Osteoblast (primary cell): ENCODE measurements at regions not wholly inside any gene's neighbourhood (a gene's known extent, or its start where the extent isn't known, plus 50 kb on each side); places are given as distances from the start of the nearest gene placed in this dataset.

Experiments
- DNase-seq: peaks from one replicate; pipeline ENCODE4 v3.0.0; 2011; ENCODE audit warnings: low spot score, mixed read lengths; ENCODE audit not compliant: insufficient read length; ENCODE audit errors: missing footprints
- H2AFZ ChIP-seq: 2 replicates; pipeline ENCODE4 v1.6.0; 2011; ENCODE audit warnings: mild to moderate bottlenecking, low read length
- H3K27ac ChIP-seq: 2 replicates; pipeline ENCODE4 v1.5.1; 2011; ENCODE audit warnings: mild to moderate bottlenecking, low read depth, low read length, moderate library complexity
- H3K27me3 ChIP-seq: 2 replicates; pipeline ENCODE4 v1.6.0; 2012; ENCODE audit warnings: mild to moderate bottlenecking, control low read depth, inconsistent platforms, low read length, moderate library complexity; ENCODE audit not compliant: insufficient read depth
- H3K36me3 ChIP-seq: 2 replicates; pipeline ENCODE4 v1.5.1; 2011; ENCODE audit warnings: mild to moderate bottlenecking, low read length, control low read depth, moderate library complexity; ENCODE audit not compliant: insufficient read depth
- H3K4me1 ChIP-seq: 2 replicates; pipeline ENCODE4 v1.5.1; 2011; ENCODE audit warnings: mild to moderate bottlenecking, low read length, control low read depth, moderate library complexity; ENCODE audit not compliant: insufficient read depth
- H3K4me2 ChIP-seq: 2 replicates; pipeline ENCODE4 v1.6.0; 2011; ENCODE audit warnings: mild to moderate bottlenecking, low read length; ENCODE audit not compliant: insufficient read depth
- H3K4me3 ChIP-seq: fragments of 200-600 bp; sonication (generic); 3 replicates; pipeline ENCODE4 v1.5.1; 2012; ENCODE audit warnings: mild to moderate bottlenecking, low read length, inconsistent platforms; ENCODE audit not compliant: insufficient read depth
- H3K79me2 ChIP-seq: 2 replicates; pipeline ENCODE4 v1.6.0; 2012; ENCODE audit warnings: mild to moderate bottlenecking, low read length, control low read depth, inconsistent platforms; ENCODE audit not compliant: insufficient read depth
- H3K9me3 ChIP-seq: 2 replicates; pipeline ENCODE4 v1.5.1; 2011; ENCODE audit warnings: low read depth, low read length, control low read depth
- H4K20me1 ChIP-seq: 2 replicates; pipeline ENCODE4 v1.6.0; 2012; ENCODE audit warnings: mild to moderate bottlenecking, low read length, control low read depth; ENCODE audit not compliant: insufficient read depth
- TF ChIP-seq, protein P1 (sequence below): IDR thresholded peaks from 2 replicates; pipeline ENCODE4 v1.5.1; 2011; ENCODE audit warnings: mild to moderate bottlenecking, low read depth, low read length, moderate library complexity; ENCODE audit errors: extremely low read depth

DNA sequence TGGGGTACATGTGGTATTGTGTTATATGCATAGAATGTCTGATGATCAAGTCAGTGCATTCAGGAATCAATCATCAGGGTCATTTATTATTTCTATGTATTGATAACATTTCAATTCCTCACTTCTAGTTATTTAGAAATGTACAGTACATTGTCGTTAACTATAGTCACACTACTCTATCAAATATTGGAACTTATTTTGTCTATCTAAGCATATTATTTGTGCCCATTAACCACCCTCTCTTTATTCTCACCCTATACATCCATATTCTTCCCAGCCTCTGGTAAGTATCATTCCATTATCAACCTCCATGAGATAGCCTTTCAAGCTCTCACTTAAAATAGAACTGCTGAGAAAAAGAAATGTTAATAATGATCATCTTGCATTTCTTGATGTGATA is 596.5 kb upstream of the POT1 start:
- no peak overlapping the region for H3K4me2 ChIP-seq
- H4K20me1 ChIP-seq = no peaks in the 10 kb centered on the region
- no peak for DNase-seq
- H3K27me3 ChIP-seq = no peaks in the 10 kb centered on the region
- H3K4me1 ChIP-seq = no peaks in the 10 kb centered on the region
- no peak overlapping the region for H3K27ac ChIP-seq
- no peak overlapping the region for H2AFZ ChIP-seq
- no peaks in the 10 kb centered on the region for H3K36me3 ChIP-seq
- no peaks in the 10 kb centered on the region for H3K9me3 ChIP-seq
- TF ChIP-seq, protein P1, sequence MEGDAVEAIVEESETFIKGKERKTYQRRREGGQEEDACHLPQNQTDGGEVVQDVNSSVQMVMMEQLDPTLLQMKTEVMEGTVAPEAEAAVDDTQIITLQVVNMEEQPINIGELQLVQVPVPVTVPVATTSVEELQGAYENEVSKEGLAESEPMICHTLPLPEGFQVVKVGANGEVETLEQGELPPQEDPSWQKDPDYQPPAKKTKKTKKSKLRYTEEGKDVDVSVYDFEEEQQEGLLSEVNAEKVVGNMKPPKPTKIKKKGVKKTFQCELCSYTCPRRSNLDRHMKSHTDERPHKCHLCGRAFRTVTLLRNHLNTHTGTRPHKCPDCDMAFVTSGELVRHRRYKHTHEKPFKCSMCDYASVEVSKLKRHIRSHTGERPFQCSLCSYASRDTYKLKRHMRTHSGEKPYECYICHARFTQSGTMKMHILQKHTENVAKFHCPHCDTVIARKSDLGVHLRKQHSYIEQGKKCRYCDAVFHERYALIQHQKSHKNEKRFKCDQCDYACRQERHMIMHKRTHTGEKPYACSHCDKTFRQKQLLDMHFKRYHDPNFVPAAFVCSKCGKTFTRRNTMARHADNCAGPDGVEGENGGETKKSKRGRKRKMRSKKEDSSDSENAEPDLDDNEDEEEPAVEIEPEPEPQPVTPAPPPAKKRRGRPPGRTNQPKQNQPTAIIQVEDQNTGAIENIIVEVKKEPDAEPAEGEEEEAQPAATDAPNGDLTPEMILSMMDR = no peak
- no peak overlapping the region for H3K4me3 ChIP-seq
- no peaks in the 10 kb centered on the region for H3K79me2 ChIP-seq

DNA sequence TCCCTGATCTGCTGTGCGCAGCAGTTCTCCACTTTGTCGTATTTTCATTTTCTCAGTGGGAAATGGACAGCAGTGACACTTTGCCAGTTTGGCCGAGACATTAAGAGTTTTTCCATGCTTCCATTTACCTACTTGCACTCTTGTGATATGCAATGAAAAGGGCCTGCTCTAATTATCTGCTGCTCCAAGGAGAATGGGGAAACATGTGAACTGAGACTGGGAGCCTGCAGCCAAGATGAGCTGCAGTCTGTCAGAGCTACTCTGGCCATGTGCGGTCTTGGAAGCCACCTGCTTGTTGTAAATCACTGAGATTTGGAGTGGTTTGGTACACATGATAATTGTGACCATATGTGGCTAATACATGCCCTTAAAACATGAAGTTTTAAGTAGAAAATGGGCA is 586.6 kb upstream of the POT1 start:
- Histone ChIP-seq H3K27me3 (no peaks in the 10 kb centered on the region), H4K20me1 (no peaks in the 10 kb centered on the region), H3K36me3 (no peaks in the 10 kb centered on the region), H3K4me1 (no peaks in the 10 kb centered on the region), H3K4me2 (no peak overlapping the region), H3K79me2 (no peaks in the 10 kb centered on the region), H3K27ac (no peak overlapping the region), H3K9me3 (no peaks in the 10 kb centered on the region), H3K4me3 (no peak overlapping the region), H2AFZ (no peak overlapping the region)
- DNase-seq = no peak
- TF ChIP-seq, protein P1 = no peak

DNA sequence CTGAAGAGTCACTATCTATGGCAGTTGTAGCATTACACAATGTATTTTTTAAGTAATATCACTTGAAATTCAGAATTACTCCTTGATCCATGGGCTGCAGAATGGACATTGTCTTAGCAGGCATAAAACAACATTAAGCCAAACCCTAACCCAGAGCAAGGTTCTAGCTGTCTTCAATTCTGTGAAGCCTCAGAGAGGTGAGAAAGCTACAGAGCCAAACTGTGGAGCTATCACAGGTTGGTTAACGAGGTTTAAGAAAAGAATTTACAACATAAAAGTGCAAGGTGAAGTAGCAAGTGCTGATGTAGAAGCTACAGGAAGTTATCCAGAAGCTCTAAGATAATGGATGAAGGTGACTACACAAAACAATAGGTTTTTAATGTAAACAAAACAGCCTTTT is 582.7 kb upstream of the POT1 start:
- H3K9me3 ChIP-seq = peaks cover 2% of the 10 kb centered on the region

DNA sequence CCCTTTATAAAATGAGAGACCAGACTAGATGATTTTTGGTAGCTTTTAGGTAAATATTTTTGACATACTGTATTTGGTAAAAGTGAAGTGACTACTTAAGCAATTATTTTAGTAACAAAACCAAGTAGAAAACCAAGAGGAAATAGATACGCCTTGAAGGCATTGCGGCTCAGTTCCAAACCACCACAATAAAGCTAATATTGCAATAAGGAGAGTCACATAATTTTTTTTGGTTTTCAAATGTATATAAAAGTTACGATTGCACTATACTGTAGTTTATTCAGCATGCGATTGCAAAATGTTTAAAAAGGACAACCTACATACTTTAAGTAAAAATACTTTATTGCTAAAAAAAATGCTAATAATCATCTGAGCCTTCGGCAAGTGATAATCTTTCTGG is 581.7 kb upstream of the POT1 start:
- no peak for DNase-seq
- Histone ChIP-seq H3K27ac (no peak overlapping the region), H3K4me3 (no peak overlapping the region)

More for the DNA sequence above, 582.7 kb upstream of the POT1 start:
- H3K4me2 ChIP-seq = no peak overlapping the region
- H3K27ac ChIP-seq = no peak overlapping the region
- no peaks in the 10 kb centered on the region for H3K36me3 ChIP-seq
- no peaks in the 10 kb centered on the region for H4K20me1 ChIP-seq
- TF ChIP-seq, protein P1 = no peak
- no peaks in the 10 kb centered on the region for H3K4me1 ChIP-seq
- no peak for DNase-seq
- no peak overlapping the region for H3K4me3 ChIP-seq
- H3K27me3 ChIP-seq = no peaks in the 10 kb centered on the region
- no peaks in the 10 kb centered on the region for H3K79me2 ChIP-seq
- H2AFZ ChIP-seq = no peak overlapping the region

More for the DNA sequence above, 581.7 kb upstream of the POT1 start:
- H3K9me3 ChIP-seq = peaks cover 2% of the 10 kb centered on the region
- TF ChIP-seq, protein P1 = no peak
- no peak overlapping the region for H3K4me2 ChIP-seq
- H3K4me1 ChIP-seq = no peaks in the 10 kb centered on the region
- no peaks in the 10 kb centered on the region for H4K20me1 ChIP-seq
- H3K36me3 ChIP-seq = no peaks in the 10 kb centered on the region
- no peaks in the 10 kb centered on the region for H3K27me3 ChIP-seq
- no peak overlapping the region for H2AFZ ChIP-seq
- H3K79me2 ChIP-seq = no peaks in the 10 kb centered on the region
